ENCODE measurements at regions not wholly inside any gene's neighbourhood (a gene's known extent, or its start where the extent isn't known, plus 50 kb on each side); places are given as distances from the start of the nearest gene placed in this dataset.

DNA sequence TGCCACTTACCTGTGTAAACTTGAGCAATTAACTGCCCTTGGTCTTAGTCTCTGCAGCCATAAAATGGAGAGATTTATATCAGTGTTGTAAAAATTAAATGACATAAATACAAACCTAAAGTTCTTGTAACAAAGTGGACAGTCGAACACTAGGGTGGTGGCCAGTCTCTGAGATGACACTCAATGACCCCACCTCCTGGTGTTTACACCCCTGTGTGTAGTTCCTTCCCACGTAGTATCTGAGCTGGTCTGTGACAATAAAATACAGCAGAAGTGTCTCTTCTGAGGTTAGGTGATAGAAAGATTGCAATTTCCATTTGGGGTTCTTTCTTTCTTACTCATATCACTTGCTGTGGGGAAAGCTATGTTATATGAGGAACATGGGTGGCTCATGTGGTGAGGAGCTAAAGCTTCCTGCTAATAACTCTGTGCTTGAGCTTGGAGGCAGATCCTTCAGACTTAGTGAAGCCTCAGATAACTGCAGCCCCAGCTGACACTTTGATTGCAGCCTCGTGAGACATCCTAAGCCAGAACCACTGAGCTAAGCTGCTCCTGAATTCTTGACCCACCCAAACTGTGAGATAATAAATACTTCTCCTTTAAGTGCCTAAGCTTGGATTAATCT is 173.4 kb upstream of the CHD1 start:
- Histone ChIP-seq H3K4me3 (no peak overlapping the region), H3K9me3 (no peaks in the 10 kb centered on the region), H3K4me1 (no peaks in the 10 kb centered on the region), H3K27ac (no peak overlapping the region), H3K27me3 (no peaks in the 10 kb centered on the region), H3K36me3 (no peaks in the 10 kb centered on the region)
- no peak for TF ChIP-seq CTCF (IDR thresholded peaks at IDR 0.05)
- no peak for DNase-seq
- ATAC-seq: no peak
- intact Hi-C loops (cut with DNase I): no loop called here

DNA sequence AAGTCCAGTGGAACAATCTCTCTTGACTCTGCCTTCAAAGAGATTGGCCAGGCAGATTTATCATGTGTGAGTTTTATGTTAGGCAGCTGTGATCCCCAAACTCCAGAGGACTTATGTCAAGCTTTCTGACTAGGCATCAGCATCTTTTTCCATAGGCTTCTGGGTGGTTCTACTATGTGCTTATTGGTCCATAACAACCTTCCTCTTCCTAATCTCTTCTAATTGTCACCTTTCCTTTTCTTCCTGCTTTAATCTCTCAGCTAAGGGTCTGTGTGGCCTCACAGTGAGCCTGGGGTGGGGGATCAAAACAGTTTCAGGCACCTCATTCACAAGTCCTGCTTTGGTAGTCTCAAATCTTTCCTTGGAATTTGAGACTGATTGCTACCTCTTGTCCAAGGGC is 170.9 kb upstream of the CHD1 start:
- TF ChIP-seq CTCF (IDR thresholded peaks at IDR 0.05): no peak
- H3K36me3 ChIP-seq: no peaks in the 10 kb centered on the region
- no peak overlapping the region for H3K4me3 ChIP-seq
- DNase-seq: no peak
- H3K9me3 ChIP-seq: no peaks in the 10 kb centered on the region
- no peaks in the 10 kb centered on the region for H3K4me1 ChIP-seq
- ATAC-seq: no peak
- H3K27me3 ChIP-seq: no peaks in the 10 kb centered on the region
- intact Hi-C loops (cut with DNase I): no loop called here
- H3K27ac ChIP-seq: no peak overlapping the region

GRCh38 chr5:99089822-99090549 is 161.2 kb upstream of the CHD1 start:
- no peak overlapping the region for H3K4me3 ChIP-seq
- no peaks in the 10 kb centered on the region for H3K9me3 ChIP-seq
- no peaks in the 10 kb centered on the region for H3K4me1 ChIP-seq
- H3K36me3 ChIP-seq: no peaks in the 10 kb centered on the region
- DNase-seq: no peak
- H3K27ac ChIP-seq: no peak overlapping the region
- no peak for TF ChIP-seq CTCF (IDR thresholded peaks at IDR 0.05)
- ATAC-seq: no peak
- intact Hi-C loops (cut with DNase I): no loop called here
- H3K27me3 ChIP-seq: peaks cover 3% of the 10 kb centered on the region

GRCh38 chr5:99088309-99088708 is 159.5 kb upstream of the CHD1 start:
- H3K4me3 ChIP-seq: no peak overlapping the region
- no peak for ATAC-seq
- intact Hi-C loops (cut with DNase I): no loop called here

GRCh38 chr5:99083197-99083596 is 154.4 kb upstream of the CHD1 start:
- no peak for DNase-seq
- no peak for TF ChIP-seq CTCF (IDR thresholded peaks at IDR 0.05)
- no peak overlapping the region for H3K27ac ChIP-seq
- no peak overlapping the region for H3K4me3 ChIP-seq
- no peaks in the 10 kb centered on the region for H3K9me3 ChIP-seq
- H3K4me1 ChIP-seq: no peaks in the 10 kb centered on the region
- H3K27me3 ChIP-seq: peaks cover 3% of the 10 kb centered on the region
- no peaks in the 10 kb centered on the region for H3K36me3 ChIP-seq
- intact Hi-C loops (cut with DNase I): no loop called here
- ATAC-seq: no peak

More at GRCh38 chr5:99088309-99088708, 159.5 kb upstream of the CHD1 start:
- DNase-seq: no peak
- H3K27ac ChIP-seq: no peak overlapping the region
- TF ChIP-seq CTCF (IDR thresholded peaks at IDR 0.05): no peak
- no peaks in the 10 kb centered on the region for H3K4me1 ChIP-seq
- no peaks in the 10 kb centered on the region for H3K9me3 ChIP-seq
- H3K27me3 ChIP-seq: peaks cover 3% of the 10 kb centered on the region
- no peaks in the 10 kb centered on the region for H3K36me3 ChIP-seq
